Activated B cell treated with CpG ODN at 0.5 μM for 24 hours (primary cell): ENCODE measurements at regions not wholly inside any gene's neighbourhood (a gene's known extent, or its start where the extent isn't known, plus 50 kb on each side); places are given as distances from the start of the nearest gene placed in this dataset.

Experiments used
- ATAC-seq: fragments of 200-7000 bp; cut with Tn5 transposase; one replicate; pipeline ENCODE4 v1.10.0; 2021; ENCODE audit warnings: low read depth, mild to moderate bottlenecking, moderate library complexity
- CTCF ChIA-PET: fragments of 350-600 bp; sonication (Branson Sonifier 250); formaldehyde crosslinking; loops from one replicate; lab custom pipeline; 2021; ENCODE audit warnings: antibody characterized with exemption; lab: Charles Lee
- POLR2A ChIA-PET: fragments of 350-600 bp; sonication (Branson Sonifier 250); formaldehyde crosslinking; loops from one replicate; lab custom pipeline; 2021; ENCODE audit warnings: antibody characterized with exemption; lab: Charles Lee
- DNase-seq: peaks from one replicate; pipeline ENCODE4 v3.0.0; 2022
- H3K27ac Mint-ChIP-seq: one replicate; pipeline ENCODE4 v1.8.0; 2020; ENCODE audit warnings: mixed read lengths
- H3K27me3 Mint-ChIP-seq: one replicate; pipeline ENCODE4 v1.8.0; 2021; ENCODE audit warnings: mixed read lengths
- H3K36me3 Mint-ChIP-seq: one replicate; pipeline ENCODE4 v1.8.0; 2021; ENCODE audit warnings: low read depth, mixed read lengths
- H3K4me1 Mint-ChIP-seq: one replicate; pipeline ENCODE4 v1.8.0; 2021; ENCODE audit warnings: mixed read lengths
- H3K4me3 Mint-ChIP-seq: one replicate; pipeline ENCODE4 v1.8.0; 2020; ENCODE audit warnings: mild to moderate bottlenecking, mixed read lengths
- H3K9me3 Mint-ChIP-seq: one replicate; pipeline ENCODE4 v1.8.0; 2020; ENCODE audit warnings: mixed read lengths
- CTCF ChIP-seq: fragments of 200-600 bp; IDR thresholded peaks from one replicate; pipeline ENCODE4 v1.8.0; 2022; ENCODE audit warnings: antibody characterized with exemption, mild to moderate bottlenecking
- intact Hi-C: fragments of 100-400 bp; cut with micrococcal nuclease; formaldehyde crosslinking; loops from one replicate; pipeline ENCODE4 v1.15.1; 2024

- no peaks in the 10 kb centered on the region for H3K9me3 Mint-ChIP-seq
- TF ChIP-seq CTCF, result no peak
- H3K27me3 Mint-ChIP-seq, result peaks cover 16% of the 10 kb centered on the region
- intact Hi-C loops, result loop anchor here (5.0 kb wide), 2 partner anchors 35 to 120 kb away; no protein-coding TSS in a partner anchor
- H3K4me1 Mint-ChIP-seq, result peaks cover 33% of the 10 kb centered on the region
- H3K27ac Mint-ChIP-seq, result no peak overlapping the region
- no peak for ATAC-seq
- DNase-seq, result no peak
- ChIA-PET CTCF (no interaction called here), POLR2A (no interaction called here)
- H3K36me3 Mint-ChIP-seq, result no peaks in the 10 kb centered on the region
- no peak overlapping the region for H3K4me3 Mint-ChIP-seq
Observed at GRCh38 chr2:467101-467500, 179.2 kb upstream of the ALKAL2 start.

GRCh38 chr2:464562-465309, 176.8 kb upstream of the ALKAL2 start:
- Mint-ChIP-seq H3K27me3 (peaks cover 16% of the 10 kb centered on the region), H3K36me3 (no peaks in the 10 kb centered on the region), H3K27ac (peak overlapping the region; percentile 38), H3K4me3 (peak overlapping the region; percentile 53), H3K9me3 (peaks cover 2% of the 10 kb centered on the region), H3K4me1 (peaks cover 56% of the 10 kb centered on the region)
- peak; percentile 77 for ATAC-seq
- DNase-seq, result no peak
- POLR2A ChIA-PET, result interaction anchor here (0.5 kb wide), 1 partner anchor 176 kb away, joined by 4 read pairs; no protein-coding TSS in a partner anchor
- CTCF ChIA-PET, result interaction anchor here (1.5 kb wide), 1 partner anchor 10 kb away, joined by 3 read pairs; no protein-coding TSS in a partner anchor
- intact Hi-C loops, result loop anchor here (2.0 to 5.0 kb wide), 3 partner anchors 32 to 200 kb away; partner anchors contain the start of genes ACP1 and SH3YL1
- no peak for TF ChIP-seq CTCF

GRCh38 chr2:460861-461260, 173.0 kb upstream of the ALKAL2 start:
- DNase-seq (no peak), ATAC-seq (peak; percentile 80)
- POLR2A ChIA-PET, result no interaction called here
- no peak for TF ChIP-seq CTCF
- Mint-ChIP-seq H3K36me3 (no peaks in the 10 kb centered on the region), H3K27me3 (no peaks in the 10 kb centered on the region), H3K4me1 (peaks cover 77% of the 10 kb centered on the region), H3K27ac (peak overlapping the region; percentile 90), H3K4me3 (peak overlapping the region; percentile 66), H3K9me3 (peaks cover 2% of the 10 kb centered on the region)
- CTCF ChIA-PET, result no interaction called here
- intact Hi-C loops, result loop anchor here (1.0 to 2.0 kb wide), 2 partner anchors 14 to 215 kb away; no protein-coding TSS in a partner anchor

DNA sequence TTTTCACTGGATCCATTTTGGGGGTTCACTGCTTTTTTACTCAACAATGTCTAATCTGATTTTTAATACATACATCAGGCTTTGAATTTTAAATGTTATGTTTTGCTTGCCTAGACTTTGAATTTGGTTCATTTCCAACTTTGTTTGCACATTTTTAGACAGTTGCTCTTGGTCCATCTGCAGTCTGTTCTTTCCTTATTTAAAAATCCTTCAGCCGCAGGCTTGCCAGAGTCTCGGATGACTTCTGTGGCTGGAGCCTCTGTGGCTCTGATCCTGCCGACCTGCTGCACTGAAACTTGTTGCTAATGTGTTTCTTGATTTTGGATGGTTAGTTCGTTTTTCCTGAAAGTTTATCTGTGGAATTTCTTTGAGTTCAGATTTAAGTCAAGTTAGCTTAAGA, 172.0 kb upstream of the ALKAL2 start:
- POLR2A ChIA-PET, result no interaction called here
- no peak overlapping the region for H3K4me3 Mint-ChIP-seq
- TF ChIP-seq CTCF, result no peak
- no peaks in the 10 kb centered on the region for H3K27me3 Mint-ChIP-seq
- intact Hi-C loops, result loop anchor here (2.0 kb wide), 1 partner anchor 13 kb away; no protein-coding TSS in a partner anchor
- H3K9me3 Mint-ChIP-seq, result peaks cover 2% of the 10 kb centered on the region
- peaks cover 77% of the 10 kb centered on the region for H3K4me1 Mint-ChIP-seq
- DNase-seq (no peak), ATAC-seq (no peak)
- H3K36me3 Mint-ChIP-seq, result no peaks in the 10 kb centered on the region
- CTCF ChIA-PET, result no interaction called here
- H3K27ac Mint-ChIP-seq, result peak overlapping the region; percentile 90

DNA sequence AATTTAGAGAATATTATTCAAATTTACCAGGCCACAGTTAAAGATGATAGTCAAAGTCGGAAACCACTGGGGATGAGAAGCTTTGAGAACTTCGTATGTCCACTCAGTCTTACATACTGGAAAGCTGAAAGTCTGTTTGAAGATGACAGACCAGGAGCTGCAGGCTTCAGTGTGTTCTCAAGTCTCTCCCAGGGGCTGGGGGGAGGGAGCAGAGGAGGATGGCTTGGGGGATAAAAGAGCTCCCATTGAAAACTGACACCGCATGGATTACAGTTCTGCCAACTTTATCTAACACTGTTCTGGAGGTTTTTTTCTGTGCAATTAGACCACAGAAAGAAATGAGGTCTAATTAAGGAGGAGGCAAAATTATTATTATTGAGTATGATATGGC, 170.5 kb upstream of the ALKAL2 start:
- peaks cover 85% of the 10 kb centered on the region for H3K4me1 Mint-ChIP-seq
- no peaks in the 10 kb centered on the region for H3K27me3 Mint-ChIP-seq
- no peak for ATAC-seq

More for the DNA sequence above, 170.5 kb upstream of the ALKAL2 start:
- DNase-seq, result no peak
- ChIA-PET CTCF (no interaction called here), POLR2A (no interaction called here)
- TF ChIP-seq CTCF, result no peak
- Mint-ChIP-seq H3K9me3 (peaks cover 2% of the 10 kb centered on the region), H3K27ac (peak overlapping the region; percentile 67), H3K4me3 (no peak overlapping the region), H3K36me3 (no peaks in the 10 kb centered on the region)
- intact Hi-C loops, result no loop called here
